ENCODE measurements at regions not wholly inside any gene's neighbourhood (a gene's known extent, or its start where the extent isn't known, plus 50 kb on each side); places are given as distances from the start of the nearest gene placed in this dataset.

DNA sequence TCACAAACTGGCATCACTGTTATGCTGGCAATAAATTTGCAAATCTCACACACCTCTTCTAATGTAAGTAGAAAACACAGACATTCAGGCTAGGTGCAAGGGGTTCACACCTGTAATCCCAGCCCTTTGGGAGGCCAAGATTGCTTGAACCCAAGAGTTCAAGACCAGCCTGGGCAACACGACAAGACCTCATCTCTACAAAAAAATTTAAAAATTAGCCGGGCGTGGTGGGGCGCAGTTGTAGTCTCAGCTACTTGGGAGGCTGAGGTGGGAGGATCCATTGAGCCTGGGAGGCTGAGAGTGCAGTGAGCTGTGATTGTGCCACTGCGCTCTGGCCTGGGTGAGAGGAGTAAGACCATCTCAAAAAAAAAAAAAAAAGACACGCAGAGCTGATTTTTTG is 83.1 kb upstream of the ENPP6 start:
- TF ChIP-seq CTCF (IDR thresholded peaks at IDR 0.05) (no peak), POLR2A (IDR thresholded peaks at IDR 0.05) (no peak), POLR2AphosphoS5 (IDR thresholded peaks at IDR 0.05) (no peak)
